NCI-H526 (cell line): ENCODE measurements at regions not wholly inside any gene's neighbourhood (a gene's known extent, or its start where the extent isn't known, plus 50 kb on each side); places are given as distances from the start of the nearest gene placed in this dataset.
A peak's percentile ranks its signal among the peaks of the same experiment; 100 is the strongest.

Source experiments
- DNase-seq, 2 experiments: peaks; one replicate each; lab custom pipeline; 2025; lab: John Stamatoyannopoulos, UW

DNA sequence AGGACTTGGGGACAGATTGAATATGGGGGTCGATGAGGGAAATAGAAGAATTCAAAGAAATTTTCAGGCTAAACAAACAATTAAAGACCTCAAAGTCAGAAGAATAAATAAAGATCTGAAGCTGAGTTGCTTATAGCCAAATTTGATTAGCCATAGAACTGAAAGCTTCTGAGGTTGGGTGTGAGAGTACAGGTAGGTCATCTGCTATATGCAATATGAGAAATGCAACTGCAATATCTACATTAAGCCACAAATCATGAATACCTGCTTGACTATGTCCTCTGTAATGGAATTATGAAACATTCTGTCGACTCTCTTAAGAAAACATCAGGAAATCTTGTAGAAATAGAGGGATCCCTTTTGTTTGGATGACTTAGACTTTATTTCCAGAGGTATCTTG, 192.1 kb upstream of the PCDH15 start:
- no peak for DNase-seq

DNA sequence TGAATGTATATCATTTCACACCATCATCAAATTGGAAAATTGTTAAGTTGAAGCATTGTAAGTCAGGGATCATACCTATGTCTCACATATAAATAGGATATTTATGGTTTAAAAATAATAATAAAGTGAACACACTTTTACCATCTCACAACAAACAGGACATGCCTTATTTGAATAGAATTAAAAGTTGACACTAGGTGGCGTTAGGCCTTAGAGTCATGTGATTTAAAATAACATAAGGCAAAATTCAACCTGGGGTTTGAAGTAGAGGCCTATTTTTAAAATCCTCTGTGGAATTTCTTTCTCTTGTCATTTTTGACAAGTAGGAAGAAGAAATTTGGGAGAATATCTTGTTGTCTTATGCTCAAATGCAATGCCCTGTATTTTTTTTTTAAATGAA, 184.7 kb upstream of the PCDH15 start:
- peak; percentile 24 to 25 for DNase-seq

DNA sequence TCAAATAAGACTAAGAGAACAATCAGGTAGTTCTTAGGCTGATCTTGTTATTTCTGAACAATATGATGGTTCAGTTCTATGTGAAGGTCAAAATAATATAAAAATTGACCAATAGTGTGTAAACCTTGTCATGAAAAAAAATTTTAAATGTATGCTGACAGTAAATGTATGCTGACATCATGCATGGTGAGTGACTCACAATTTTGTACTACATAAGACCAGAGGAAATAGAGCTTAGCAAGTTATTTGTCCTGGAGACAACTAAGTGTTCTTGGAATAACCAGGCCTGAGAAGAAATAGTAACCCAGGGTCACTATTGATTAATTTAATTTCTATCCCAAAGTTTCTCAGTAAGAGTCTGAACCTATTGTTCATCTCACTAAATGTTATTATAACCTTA, 182.2 kb upstream of the PCDH15 start:
- DNase-seq, result no peak

DNA sequence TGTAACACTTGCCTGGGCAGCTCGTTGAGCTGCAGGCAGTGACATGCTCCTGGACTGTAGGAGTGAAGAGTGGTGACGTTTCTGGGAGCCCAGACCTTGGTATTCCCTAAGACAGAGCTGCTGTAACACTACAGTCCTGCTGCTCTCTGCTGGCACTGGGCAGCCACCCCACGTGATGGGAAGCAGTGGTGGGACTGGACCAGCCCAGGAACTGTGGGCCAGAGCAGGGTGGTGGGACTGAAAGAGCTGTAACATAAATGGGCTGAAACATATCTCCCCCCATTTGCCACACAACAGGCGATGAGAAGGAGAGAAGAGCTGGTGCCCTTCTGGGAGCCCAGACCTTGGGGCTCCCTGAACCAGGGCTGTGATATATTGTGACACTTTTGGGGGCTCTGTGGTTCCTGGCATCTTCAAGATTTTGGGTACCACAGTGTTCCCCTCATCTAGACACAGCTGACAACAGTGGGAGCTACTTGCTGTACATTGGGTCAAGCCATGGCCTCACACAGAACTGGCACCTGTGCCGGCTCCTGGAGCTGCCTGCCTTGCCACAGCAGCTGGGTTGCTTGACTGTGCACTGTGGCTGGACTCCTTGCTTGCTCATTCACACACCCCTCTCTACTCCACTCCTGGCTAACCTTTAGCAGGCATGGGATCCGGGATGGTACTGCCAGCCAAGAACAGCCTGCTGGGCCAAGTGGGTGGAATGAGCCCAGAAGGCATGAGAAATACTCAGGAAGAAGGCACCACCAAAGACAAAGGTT, 161.3 kb upstream of the PCDH15 start:
- DNase-seq, result no peak

DNA sequence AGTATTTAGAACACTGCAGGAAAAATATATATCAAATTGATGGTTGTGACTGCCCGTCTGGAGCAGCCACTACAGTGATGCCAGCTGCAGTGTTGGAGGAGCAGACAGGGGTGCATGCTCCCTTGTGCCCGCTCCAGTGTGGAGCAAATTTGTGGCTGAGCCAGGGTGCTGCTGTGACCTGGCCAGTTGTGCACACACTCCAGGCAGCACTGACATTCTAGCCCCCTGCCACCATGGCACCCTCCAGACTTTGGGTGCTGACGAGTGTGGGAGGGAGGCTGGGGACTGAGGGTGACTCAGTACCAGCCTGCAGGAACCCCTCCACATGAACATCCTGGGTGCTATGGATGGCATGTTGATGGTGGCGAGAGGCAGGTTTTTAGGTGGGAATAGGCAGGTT, 160.0 kb upstream of the PCDH15 start:
- no peak for DNase-seq

DNA sequence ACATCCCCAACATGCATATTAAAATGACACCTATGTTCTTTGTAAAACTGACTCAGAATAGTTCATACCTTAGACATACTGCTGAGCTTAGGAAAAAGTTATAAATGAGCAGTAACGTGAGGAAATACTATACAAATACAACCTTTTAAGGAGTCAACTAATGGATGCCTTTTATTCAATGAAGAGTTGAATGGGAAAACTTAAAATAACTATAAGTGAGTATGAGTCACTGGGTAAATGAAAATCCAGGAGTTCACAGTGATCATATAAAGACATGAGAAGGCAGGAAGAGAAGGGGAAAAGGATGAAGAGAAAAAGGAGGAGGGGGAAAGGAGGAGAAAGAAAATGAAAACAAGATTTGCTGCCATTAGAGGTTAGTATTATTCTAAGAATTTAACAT, 157.8 kb upstream of the PCDH15 start:
- DNase-seq, result no peak

DNA sequence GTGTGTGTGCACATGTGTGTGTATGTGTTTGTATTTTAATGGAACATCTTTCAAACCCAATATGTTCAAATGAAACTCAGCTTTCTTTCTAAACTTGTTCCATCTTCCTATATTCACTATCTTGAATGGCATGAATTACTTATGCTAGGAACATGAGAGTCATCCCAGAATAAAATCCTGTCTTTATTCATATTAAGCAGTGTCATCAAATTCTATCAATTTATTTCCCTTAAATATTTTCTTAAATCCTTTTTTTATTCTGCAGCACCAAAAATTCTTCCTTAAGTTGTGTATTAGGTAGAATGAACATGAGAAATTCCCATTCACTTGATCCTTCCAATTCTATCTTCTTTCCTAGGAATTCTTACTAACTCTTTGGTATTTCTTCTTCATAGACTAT, 146.6 kb upstream of the PCDH15 start:
- no peak for DNase-seq

DNA sequence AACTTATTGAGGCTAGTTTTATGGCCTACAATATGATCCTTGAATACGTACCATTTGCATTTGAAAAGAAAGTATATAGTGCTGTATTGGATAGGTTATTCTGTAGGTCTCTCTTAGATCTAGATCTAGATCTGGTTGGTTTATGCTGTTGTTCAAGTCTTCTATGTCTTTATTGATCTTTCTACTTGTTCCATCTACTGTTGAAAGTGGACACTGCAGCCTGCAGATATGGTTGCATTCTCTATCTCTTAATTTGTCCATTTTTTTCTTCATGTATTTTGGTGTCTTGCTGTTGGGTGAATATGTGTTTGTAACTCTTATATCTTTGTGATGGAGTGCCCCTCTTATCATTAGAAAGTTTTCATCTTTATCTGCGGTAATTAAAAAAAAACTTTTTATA, 139.4 kb upstream of the PCDH15 start:
- DNase-seq, result no peak

DNA sequence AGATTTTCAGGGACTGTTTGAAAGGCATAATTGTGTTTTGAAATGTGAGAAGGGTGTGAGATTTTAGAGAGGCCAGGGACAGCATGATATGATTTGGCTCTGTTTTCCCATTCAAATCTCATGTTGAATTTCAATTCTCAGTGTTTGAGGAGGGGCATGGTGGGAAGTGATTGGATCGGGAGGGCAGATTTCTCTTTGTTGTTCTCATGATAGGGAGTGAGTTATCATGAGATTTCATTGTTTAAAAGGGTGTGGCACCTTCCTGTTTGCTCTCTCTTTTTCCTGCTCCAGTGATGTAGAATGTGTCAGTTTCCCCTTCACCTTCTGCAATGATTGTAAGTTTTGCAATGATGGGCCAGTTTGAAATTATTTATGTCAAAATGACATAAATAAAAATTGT, 113.0 kb upstream of the PCDH15 start:
- no peak for DNase-seq

DNA sequence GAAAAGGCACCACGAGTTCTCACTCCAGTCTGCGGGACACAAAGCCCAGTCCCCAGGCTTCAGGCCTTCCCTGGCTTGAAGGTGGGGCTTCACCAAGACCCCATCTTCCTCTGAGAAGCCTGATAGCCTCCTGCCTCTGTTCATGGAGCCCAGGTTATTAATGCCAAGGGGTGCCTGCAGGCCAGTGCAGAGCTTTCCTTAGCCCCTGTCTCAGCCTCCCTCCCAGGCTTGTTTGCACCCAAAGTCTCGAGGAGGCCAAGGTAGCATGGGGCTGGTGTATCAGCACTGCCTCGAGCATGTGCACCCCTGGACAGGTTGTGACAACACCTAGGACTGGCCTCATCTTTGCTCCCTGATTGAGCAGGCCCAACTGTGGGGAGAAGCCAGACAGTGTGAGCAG, 108.1 kb upstream of the PCDH15 start:
- no peak for DNase-seq

DNA sequence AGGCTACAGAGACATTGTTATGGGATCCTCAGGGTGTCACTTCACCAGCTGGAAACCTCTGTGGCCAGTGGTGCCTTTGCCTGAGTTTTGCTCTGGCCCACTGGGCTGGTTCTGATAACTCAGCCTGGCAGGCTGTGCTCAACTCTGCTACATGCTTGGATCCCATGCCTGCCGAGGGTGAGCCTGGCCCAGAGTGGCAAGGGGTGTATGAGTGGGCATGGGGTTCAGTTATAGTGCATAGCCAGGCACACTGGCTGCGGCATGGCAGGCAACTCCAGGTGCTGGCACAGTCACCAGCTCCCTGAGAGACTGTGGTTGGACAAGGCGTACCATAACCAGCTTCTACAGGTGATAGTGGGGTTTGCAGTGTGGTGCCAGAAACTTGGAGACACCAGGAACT, 107.0 kb upstream of the PCDH15 start:
- no peak for DNase-seq

DNA sequence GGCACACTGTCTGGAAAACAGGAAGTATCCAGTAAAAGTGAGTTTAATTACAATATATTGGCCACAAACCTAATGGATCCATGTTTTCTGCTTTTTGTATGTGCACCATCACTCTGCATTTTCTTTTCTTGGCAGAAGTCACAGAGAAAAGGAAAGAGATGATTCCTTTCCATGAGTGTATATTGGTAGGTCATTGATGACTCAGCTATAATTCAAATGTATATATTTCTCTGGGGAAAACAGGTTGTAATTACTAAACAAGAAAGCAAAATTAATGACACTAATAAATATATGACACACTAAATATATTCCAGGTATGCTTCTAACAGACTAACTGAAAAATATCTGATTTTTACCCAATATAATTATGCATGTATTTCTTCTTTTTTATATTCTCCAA, 105.9 kb upstream of the PCDH15 start:
- no peak for DNase-seq

DNA sequence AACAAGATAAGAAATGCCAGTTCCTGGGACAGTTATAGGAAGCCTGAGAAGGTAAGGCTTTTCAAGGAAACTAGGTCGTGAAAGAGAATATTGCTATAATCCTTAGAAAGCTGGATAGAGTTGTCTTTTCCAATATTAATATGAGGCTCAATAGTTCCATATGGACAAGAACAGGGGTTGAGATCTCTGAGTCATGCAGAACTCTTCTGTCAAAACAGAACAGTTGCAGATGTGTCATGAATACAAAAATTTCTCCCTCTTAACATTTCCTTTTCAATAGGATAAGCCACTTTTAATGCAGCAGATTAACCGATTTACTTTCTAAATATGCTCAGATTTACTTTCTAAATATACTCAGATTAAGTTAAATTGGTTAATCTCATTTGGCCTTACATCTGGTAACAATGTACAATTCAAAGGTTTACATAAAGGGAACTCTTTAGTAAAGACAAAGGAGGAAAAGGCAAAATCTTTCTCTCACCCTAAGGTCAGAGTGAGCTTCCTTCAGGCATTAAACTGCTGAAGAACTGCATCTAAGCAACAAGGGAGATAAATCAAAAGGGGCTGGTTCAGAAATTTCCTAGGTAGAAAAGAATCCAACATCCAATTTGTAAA, 104.7 kb upstream of the PCDH15 start:
- no peak for DNase-seq

DNA sequence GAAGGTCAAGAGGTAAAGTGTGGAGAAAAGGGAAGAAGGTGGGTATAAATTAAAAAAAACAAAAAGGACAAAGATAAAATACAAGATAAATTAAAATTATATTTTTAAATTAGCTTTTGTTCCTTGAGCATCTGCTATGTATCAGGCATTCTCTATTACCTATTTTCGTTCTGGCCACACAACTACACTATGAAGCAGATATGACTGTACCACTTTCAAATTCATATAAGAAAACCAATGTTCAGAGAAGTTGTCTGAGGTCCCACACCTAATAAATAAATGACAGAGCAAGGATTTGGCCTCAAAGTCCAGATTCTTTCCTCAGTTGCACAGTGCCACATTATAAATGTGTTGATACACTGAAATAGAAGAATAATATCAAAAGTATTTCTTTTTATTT, 103.8 kb upstream of the PCDH15 start:
- DNase-seq, result no peak

DNA sequence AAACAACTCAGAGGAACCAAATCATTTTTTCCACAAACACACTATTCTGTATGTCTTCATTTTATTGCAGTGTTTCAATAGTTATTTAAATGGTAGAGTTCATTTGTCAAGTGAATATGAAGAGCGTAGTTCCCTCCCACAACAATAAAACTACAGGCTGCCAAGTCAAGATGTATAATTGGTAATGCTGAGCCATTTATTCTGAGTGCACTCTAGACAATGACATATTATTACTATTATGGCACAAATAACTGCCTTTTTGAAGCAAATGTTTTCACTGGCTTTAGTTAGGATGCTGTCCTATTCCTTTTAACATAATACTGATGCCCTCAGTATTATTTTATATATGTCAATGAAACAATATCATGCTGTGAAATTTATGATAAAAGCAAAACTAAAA, 102.7 kb upstream of the PCDH15 start:
- DNase-seq, result no peak

DNA sequence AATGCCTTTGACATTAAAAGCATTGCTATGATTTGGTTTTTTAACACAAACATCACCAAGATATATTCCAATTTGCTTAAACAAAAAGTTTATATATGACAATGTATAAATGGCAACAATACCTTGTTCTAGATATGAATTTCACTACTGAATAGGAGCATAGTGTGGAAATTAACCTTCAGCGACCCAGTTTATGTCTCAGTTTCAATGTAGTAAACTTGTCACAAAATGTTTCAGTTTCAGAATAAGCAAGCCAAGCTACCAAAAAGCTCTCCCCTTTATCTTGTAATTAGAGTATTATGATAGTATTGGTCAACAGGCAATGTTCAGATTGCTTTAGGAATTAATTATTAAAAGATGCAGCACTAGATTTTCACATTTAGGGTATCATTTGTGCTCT, 99.6 kb upstream of the PCDH15 start:
- no peak for DNase-seq

DNA sequence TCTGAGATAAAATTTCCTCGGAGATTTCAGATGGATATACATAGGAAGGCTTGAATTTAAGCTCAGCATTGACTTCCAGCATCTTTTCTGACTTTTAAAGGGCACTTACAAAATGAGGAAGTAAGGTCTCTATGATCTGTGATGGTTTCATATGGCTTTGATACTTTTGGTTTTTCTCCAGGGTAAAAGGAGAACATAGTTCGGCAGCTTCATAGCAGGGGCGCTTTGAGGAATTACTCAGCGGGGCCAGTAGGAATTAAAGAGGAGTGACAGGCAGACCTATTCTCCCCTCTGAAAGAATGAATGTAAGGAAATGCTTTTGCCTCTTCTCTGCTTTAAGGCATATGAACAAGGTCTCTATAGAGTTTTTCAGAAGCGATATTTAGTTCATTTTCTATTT, 80.0 kb upstream of the PCDH15 start:
- no peak for DNase-seq

DNA sequence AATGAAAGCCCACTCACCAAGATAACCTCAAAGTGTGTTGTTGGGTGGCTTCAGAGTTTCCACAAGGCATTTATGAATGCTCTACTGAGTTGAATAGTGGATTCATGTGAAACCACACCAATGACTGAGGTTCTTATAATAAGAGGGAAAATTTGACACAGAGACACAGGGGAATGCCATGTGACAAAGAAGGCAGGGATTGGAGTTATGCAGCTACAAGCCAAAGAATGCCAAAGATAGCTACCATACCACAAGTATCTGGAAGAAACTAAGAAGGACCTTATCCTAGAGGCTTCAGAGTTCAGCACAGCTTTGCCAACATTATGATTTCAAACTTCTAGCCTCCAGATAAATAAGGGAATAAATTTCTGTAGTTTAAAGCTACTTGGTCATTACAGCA, 68.0 kb upstream of the PCDH15 start:
- DNase-seq, result no peak

DNA sequence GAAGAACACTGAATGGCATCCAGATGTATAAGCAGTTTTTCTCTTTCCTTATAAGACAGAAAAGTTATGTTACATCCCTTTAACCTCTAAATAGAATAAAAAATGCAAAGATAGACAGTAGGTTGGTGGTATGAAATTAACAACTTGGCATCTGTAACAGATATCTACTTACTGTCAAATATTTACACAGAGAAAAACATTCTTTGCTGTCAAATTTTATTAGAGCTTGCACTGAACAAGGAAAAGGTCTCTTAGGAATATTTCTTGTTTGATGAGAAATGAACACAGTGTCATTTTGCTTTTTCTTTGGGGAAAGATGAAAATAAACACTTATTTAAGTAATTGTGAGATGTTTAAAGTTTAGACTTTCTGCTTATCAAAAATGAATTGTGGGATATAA, 65.6 kb upstream of the PCDH15 start:
- no peak for DNase-seq

DNA sequence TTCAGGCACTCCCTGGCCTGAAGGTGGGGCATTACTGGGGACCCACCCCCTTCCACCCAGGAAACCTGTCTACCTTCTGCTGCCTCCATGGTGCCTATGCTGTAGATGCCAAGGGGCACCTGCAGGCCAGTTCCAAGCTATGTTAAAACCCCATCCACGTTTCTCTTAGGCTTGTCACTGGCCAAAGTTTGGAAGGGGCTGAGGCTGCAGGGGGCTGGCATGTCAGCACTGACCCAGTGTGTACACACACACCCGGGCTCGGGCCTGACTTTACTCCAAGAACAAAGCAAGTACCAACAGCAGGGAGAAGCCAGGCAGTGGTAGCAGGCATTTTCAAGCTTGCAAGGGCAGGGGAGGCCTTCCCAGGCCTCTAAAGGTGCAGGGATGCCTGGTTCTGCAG, 53.8 kb upstream of the PCDH15 start:
- no peak for DNase-seq

DNA sequence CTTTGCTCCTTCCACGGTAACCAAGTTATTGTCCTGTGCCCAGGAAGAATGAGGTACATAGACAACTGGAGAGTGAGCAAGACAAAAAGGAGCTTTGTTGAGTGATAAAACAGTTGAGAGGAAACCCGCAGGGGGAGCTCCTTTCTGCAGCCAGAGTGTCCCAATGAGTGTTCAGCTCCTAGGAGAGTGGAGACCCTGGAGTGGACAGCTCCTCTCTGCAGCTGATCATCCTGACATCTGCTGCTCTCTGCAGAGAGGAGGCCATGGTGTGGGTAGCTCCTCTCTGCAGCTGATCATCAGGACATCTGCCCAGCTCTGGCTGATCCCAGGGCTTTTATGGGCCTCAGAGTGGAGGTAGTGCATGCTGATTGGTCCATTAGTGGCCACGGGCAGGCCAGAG, 53.4 kb upstream of the PCDH15 start:
- DNase-seq, result no peak

DNA sequence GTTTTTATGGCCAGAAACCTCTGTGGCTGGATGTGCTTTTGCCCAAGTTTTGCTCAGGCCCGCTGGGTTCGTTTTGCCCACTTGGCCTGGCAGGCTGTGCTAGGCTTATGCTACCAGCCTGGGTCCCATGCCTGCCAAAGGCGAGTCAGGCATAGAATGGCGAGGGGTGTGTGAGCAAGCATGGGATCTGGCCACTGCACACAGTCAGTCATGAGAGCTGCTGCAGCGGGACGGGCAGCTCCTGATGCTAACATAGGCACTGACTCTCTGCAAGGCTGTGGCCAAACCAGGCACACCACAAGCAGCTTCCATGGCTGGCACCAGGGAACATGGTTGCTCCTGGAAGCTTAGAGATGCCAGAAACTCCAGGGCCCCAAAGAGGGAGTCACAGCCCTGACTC, 52.9 kb upstream of the PCDH15 start:
- DNase-seq, result no peak
